Activated T-cell treated with anti-CD3 and anti-CD28 coated beads, Interleukin-2, amount 50 U/mL, for 4 hours (primary cell): ENCODE measurements at regions not wholly inside any gene's neighbourhood (a gene's known extent, or its start where the extent isn't known, plus 50 kb on each side); places are given as distances from the start of the nearest gene placed in this dataset.

Source experiments
- ATAC-seq, 2 donors: fragments of 200-7000 bp; cut with Tn5 transposase; one replicate each; pipeline ENCODE4 v1.10.0; 2021
- DNase-seq: peaks from one replicate; pipeline ENCODE4 v3.0.0-alpha.2; 2020
- H3K27me3 Mint-ChIP-seq: one replicate; pipeline ENCODE4 v1.8.0; 2021; ENCODE audit warnings: low read depth, mixed read lengths
- H3K36me3 Mint-ChIP-seq: one replicate; pipeline ENCODE4 v1.8.0; 2022; ENCODE audit warnings: mixed read lengths; ENCODE audit not compliant: insufficient read depth
- H3K4me1 Mint-ChIP-seq: one replicate; pipeline ENCODE4 v1.8.0; 2021; ENCODE audit warnings: low read depth, mixed read lengths
- H3K4me3 Mint-ChIP-seq: one replicate; pipeline ENCODE4 v1.8.0; 2021; ENCODE audit warnings: mild to moderate bottlenecking, moderate library complexity, mixed read lengths
- H3K9me3 Mint-ChIP-seq: one replicate; pipeline ENCODE4 v1.8.0; 2021; ENCODE audit warnings: mixed read lengths

- no peaks in the 10 kb centered on the region for H3K4me1 Mint-ChIP-seq
- no peaks in the 10 kb centered on the region for H3K36me3 Mint-ChIP-seq
- H3K4me3 Mint-ChIP-seq: no peak overlapping the region
- peaks cover 5% of the 10 kb centered on the region for H3K9me3 Mint-ChIP-seq
- no peaks in the 10 kb centered on the region for H3K27me3 Mint-ChIP-seq
- ATAC-seq (no peak), DNase-seq (no peak)
Measured at GRCh38 chr12:19971361-19972280, 396.7 kb upstream of the PDE3A start.

- peak; percentile 52 to 55 for ATAC-seq
- H3K4me1 Mint-ChIP-seq: no peaks in the 10 kb centered on the region
- no peak overlapping the region for H3K4me3 Mint-ChIP-seq
- H3K9me3 Mint-ChIP-seq: no peaks in the 10 kb centered on the region
- DNase-seq: no peak
- H3K36me3 Mint-ChIP-seq: no peaks in the 10 kb centered on the region
- no peaks in the 10 kb centered on the region for H3K27me3 Mint-ChIP-seq
Measured at GRCh38 chr12:19972325-19973288, 395.7 kb upstream of the PDE3A start.

GRCh38 chr12:19978193-19978592, 390.1 kb upstream of the PDE3A start:
- Mint-ChIP-seq H3K4me3 (no peak overlapping the region), H3K27me3 (no peaks in the 10 kb centered on the region), H3K36me3 (no peaks in the 10 kb centered on the region), H3K4me1 (no peaks in the 10 kb centered on the region), H3K9me3 (no peaks in the 10 kb centered on the region)
- ATAC-seq (no peak), DNase-seq (no peak)

GRCh38 chr12:19979584-19979983, 388.8 kb upstream of the PDE3A start:
- no peaks in the 10 kb centered on the region for H3K36me3 Mint-ChIP-seq
- H3K4me3 Mint-ChIP-seq: no peak overlapping the region
- no peaks in the 10 kb centered on the region for H3K4me1 Mint-ChIP-seq
- H3K27me3 Mint-ChIP-seq: no peaks in the 10 kb centered on the region
- ATAC-seq (no peak), DNase-seq (no peak)
- H3K9me3 Mint-ChIP-seq: no peaks in the 10 kb centered on the region

GRCh38 chr12:19981944-19982343, 386.4 kb upstream of the PDE3A start:
- ATAC-seq: no peak
- Mint-ChIP-seq H3K4me1 (no peaks in the 10 kb centered on the region), H3K36me3 (no peaks in the 10 kb centered on the region), H3K4me3 (no peak overlapping the region), H3K9me3 (no peaks in the 10 kb centered on the region), H3K27me3 (no peaks in the 10 kb centered on the region)
- DNase-seq: no peak

- no peak overlapping the region for H3K4me3 Mint-ChIP-seq
- no peak for DNase-seq
- H3K36me3 Mint-ChIP-seq: no peaks in the 10 kb centered on the region
- no peaks in the 10 kb centered on the region for H3K4me1 Mint-ChIP-seq
- H3K27me3 Mint-ChIP-seq: no peaks in the 10 kb centered on the region
- H3K9me3 Mint-ChIP-seq: no peaks in the 10 kb centered on the region
- ATAC-seq: no peak
Measured at GRCh38 chr12:19988001-19988400, 380.3 kb upstream of the PDE3A start.

GRCh38 chr12:19988459-19988873, 379.9 kb upstream of the PDE3A start:
- H3K36me3 Mint-ChIP-seq: no peaks in the 10 kb centered on the region
- peaks cover under 1% of the 10 kb centered on the region for H3K9me3 Mint-ChIP-seq
- no peak overlapping the region for H3K4me3 Mint-ChIP-seq
- H3K4me1 Mint-ChIP-seq: no peaks in the 10 kb centered on the region
- no peaks in the 10 kb centered on the region for H3K27me3 Mint-ChIP-seq
- ATAC-seq: no peak
- no peak for DNase-seq

- Mint-ChIP-seq H3K36me3 (no peaks in the 10 kb centered on the region), H3K4me3 (no peak overlapping the region), H3K27me3 (no peaks in the 10 kb centered on the region), H3K9me3 (peaks cover 2% of the 10 kb centered on the region), H3K4me1 (no peaks in the 10 kb centered on the region)
- ATAC-seq: no peak
- DNase-seq: no peak
Measured at GRCh38 chr12:19988948-19989347, 379.4 kb upstream of the PDE3A start.

GRCh38 chr12:19991146-19991545, 377.2 kb upstream of the PDE3A start:
- H3K4me3 Mint-ChIP-seq: no peak overlapping the region
- H3K9me3 Mint-ChIP-seq: peaks cover 2% of the 10 kb centered on the region
- H3K36me3 Mint-ChIP-seq: no peaks in the 10 kb centered on the region
- ATAC-seq (no peak), DNase-seq (no peak)
- H3K27me3 Mint-ChIP-seq: no peaks in the 10 kb centered on the region
- H3K4me1 Mint-ChIP-seq: no peaks in the 10 kb centered on the region

GRCh38 chr12:19992311-19992710, 376.0 kb upstream of the PDE3A start:
- H3K4me3 Mint-ChIP-seq: no peak overlapping the region
- no peaks in the 10 kb centered on the region for H3K27me3 Mint-ChIP-seq
- ATAC-seq: no peak
- DNase-seq: no peak
- no peaks in the 10 kb centered on the region for H3K36me3 Mint-ChIP-seq
- no peaks in the 10 kb centered on the region for H3K4me1 Mint-ChIP-seq
- peaks cover 2% of the 10 kb centered on the region for H3K9me3 Mint-ChIP-seq

- DNase-seq (no peak), ATAC-seq (no peak)
- Mint-ChIP-seq H3K4me1 (no peaks in the 10 kb centered on the region), H3K27me3 (no peaks in the 10 kb centered on the region), H3K36me3 (no peaks in the 10 kb centered on the region), H3K9me3 (peaks cover 2% of the 10 kb centered on the region), H3K4me3 (no peak overlapping the region)
Measured at GRCh38 chr12:19994968-19995367, 373.4 kb upstream of the PDE3A start.

GRCh38 chr12:19997656-19998400, 370.5 kb upstream of the PDE3A start:
- H3K4me1 Mint-ChIP-seq: no peaks in the 10 kb centered on the region
- H3K9me3 Mint-ChIP-seq: peaks cover 2% of the 10 kb centered on the region
- ATAC-seq (no peak), DNase-seq (no peak)
- no peaks in the 10 kb centered on the region for H3K27me3 Mint-ChIP-seq
- no peak overlapping the region for H3K4me3 Mint-ChIP-seq
- no peaks in the 10 kb centered on the region for H3K36me3 Mint-ChIP-seq

- ATAC-seq (no peak), DNase-seq (no peak)
- Mint-ChIP-seq H3K9me3 (peaks cover 2% of the 10 kb centered on the region), H3K36me3 (no peaks in the 10 kb centered on the region), H3K4me3 (no peak overlapping the region), H3K27me3 (no peaks in the 10 kb centered on the region), H3K4me1 (no peaks in the 10 kb centered on the region)
Measured at GRCh38 chr12:19998411-19998810, 369.9 kb upstream of the PDE3A start.
